ENCODE measurements at regions not wholly inside any gene's neighbourhood (a gene's known extent, or its start where the extent isn't known, plus 50 kb on each side); places are given as distances from the start of the nearest gene placed in this dataset.

DNA sequence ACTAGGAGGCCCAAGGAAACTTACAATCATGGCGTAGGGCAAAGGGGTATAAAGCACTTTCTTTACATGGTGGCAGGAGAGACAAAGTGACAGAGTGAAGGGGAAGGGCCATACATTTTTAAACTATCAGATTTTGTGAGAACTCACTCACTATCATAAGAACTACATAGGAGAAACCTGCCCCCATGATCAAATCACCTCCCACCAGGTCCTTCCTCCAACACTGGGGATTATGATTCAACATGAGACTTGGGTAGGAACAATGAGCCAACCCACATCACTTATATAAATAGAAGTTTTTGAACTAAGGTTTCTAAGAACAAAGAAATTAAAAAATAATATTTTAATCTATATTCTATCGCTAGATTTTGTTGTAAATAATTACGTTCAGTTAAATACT, 460.3 kb upstream of the TYRP1 start:
- TF ChIP-seq, protein P1, sequence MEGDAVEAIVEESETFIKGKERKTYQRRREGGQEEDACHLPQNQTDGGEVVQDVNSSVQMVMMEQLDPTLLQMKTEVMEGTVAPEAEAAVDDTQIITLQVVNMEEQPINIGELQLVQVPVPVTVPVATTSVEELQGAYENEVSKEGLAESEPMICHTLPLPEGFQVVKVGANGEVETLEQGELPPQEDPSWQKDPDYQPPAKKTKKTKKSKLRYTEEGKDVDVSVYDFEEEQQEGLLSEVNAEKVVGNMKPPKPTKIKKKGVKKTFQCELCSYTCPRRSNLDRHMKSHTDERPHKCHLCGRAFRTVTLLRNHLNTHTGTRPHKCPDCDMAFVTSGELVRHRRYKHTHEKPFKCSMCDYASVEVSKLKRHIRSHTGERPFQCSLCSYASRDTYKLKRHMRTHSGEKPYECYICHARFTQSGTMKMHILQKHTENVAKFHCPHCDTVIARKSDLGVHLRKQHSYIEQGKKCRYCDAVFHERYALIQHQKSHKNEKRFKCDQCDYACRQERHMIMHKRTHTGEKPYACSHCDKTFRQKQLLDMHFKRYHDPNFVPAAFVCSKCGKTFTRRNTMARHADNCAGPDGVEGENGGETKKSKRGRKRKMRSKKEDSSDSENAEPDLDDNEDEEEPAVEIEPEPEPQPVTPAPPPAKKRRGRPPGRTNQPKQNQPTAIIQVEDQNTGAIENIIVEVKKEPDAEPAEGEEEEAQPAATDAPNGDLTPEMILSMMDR (IDR thresholded peaks at IDR 0.05) = no peak
- no peak for TF ChIP-seq POLR2A (IDR thresholded peaks at IDR 0.05)
